Fibroblast of villous mesenchyme (primary cell): ENCODE measurements at regions not wholly inside any gene's neighbourhood (a gene's known extent, or its start where the extent isn't known, plus 50 kb on each side); places are given as distances from the start of the nearest gene placed in this dataset.

Experiments used
- DNase-seq: peaks from one replicate; pipeline ENCODE4 v3.0.0-alpha.2; 2010; ENCODE audit warnings: low read depth
- H3K4me3 ChIP-seq: 2 replicates; pipeline ENCODE4 v1.5.1; 2011; ENCODE audit warnings: low read depth, mild to moderate bottlenecking, low read length
- TF ChIP-seq, protein P1 (sequence below): IDR thresholded peaks from 2 replicates; pipeline ENCODE4 v1.5.1; 2012; ENCODE audit warnings: low read depth, mild to moderate bottlenecking, low read length; ENCODE audit not compliant: insufficient read depth

DNA sequence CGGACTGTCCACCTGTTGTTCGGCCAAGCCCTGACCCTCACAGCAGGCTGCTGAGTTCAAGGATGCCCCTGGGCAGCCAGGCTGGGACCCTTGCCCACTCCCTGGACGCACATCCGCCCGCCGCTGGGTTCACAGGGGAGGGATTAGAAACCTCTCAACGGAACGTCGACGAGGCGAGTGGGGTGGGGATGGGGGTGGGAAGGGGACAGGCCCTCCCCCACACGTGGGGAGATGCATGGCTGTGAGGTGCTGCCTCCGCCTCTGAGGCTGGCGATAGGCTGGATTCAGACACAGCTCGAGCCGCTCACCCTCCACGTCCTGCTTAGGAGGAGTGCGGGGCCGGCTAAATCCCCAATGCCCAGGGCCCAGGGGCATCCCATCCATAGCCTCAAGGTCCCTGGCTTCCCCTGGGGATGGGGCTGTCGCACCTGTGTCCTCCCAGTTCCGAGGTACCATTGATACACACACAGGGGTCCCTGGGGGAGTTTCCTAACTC, 90.6 kb upstream of the BHLHE23 start:
- TF ChIP-seq, protein P1, sequence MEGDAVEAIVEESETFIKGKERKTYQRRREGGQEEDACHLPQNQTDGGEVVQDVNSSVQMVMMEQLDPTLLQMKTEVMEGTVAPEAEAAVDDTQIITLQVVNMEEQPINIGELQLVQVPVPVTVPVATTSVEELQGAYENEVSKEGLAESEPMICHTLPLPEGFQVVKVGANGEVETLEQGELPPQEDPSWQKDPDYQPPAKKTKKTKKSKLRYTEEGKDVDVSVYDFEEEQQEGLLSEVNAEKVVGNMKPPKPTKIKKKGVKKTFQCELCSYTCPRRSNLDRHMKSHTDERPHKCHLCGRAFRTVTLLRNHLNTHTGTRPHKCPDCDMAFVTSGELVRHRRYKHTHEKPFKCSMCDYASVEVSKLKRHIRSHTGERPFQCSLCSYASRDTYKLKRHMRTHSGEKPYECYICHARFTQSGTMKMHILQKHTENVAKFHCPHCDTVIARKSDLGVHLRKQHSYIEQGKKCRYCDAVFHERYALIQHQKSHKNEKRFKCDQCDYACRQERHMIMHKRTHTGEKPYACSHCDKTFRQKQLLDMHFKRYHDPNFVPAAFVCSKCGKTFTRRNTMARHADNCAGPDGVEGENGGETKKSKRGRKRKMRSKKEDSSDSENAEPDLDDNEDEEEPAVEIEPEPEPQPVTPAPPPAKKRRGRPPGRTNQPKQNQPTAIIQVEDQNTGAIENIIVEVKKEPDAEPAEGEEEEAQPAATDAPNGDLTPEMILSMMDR, result no peak
- DNase-seq, result no peak

DNA sequence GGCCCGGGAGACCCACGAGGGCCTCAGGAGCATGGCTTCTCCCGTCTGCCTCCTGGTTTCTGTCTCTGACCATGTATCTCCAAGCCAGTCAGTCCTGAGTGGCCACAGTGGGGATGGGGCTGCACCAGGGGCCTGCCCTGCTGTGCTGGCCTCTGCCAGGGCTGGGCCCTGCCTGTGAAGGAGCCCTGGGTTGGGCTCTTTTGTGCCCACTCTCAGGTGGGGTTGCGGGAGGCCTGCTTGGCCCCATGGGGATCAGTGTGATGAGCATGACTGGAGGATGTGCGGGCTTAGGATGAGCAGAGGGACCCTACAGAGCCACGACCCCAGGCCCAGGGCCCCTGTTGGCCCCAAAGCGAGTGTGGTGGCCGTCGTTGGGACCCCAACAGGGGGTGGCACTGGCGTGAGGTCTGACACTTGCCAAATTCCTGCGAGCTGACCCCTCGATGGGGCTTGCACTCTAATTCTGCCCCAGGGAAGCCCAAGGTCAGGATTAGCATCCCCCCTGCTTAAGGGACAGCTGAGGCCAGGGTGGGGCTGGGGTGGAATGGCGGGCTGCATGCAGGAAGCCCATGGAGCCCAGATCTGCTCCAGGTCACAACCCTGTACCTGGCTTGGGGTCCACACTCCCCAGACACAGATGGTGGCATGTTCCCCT, 90.0 kb upstream of the BHLHE23 start:
- H3K4me3 ChIP-seq, result no peak overlapping the region
- no peak for DNase-seq
- TF ChIP-seq, protein P1, result no peak

More for the DNA sequence above, 90.6 kb upstream of the BHLHE23 start:
- H3K4me3 ChIP-seq, result no peak overlapping the region

DNA sequence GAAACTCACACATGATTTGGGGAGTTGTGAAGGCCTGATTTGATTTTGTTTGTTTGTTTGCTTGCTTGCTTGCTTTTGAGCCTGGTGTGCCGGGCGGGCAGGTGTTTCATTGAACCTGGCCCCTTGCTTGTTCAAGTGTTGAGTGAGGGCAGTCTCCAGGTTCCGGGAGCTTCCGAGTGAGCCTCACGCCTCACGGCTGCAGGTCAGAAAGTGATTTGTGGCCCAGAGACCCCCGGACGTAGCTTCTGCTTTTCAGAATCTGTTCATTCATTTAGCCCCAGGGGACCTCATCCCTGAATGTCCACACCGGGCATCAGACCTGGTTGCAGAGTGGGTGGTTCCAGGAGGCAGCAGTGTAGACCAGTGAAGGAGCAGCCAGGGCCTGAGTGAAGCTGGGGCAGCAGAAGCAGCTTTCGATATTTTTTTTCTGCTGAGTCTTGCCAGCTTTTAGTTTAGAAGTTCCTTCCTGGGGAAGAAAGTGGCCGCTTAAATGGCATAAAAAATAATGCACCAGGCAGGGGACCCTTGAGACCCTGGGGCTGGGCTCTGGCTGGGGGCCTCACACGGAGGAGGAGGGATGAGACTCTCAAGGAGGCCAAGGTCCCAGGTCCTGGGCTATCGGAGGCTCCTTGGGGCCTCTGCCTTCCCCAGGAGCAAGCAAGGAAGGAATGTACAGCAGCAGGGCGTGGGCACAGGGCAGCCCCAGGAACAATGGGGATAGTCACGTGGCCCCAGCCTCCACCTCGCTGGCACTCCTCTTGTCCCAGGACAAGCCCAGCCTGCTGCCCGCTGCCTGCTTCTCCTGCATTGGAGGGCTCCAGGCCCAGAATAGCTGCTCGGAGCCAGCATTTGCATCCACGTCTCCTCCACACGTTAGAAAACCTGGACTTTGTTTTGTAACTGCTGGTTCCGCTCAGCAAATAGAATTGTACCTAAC, 89.2 kb upstream of the BHLHE23 start:
- DNase-seq, result no peak
- H3K4me3 ChIP-seq, result no peak overlapping the region
- TF ChIP-seq, protein P1, result no peak

DNA sequence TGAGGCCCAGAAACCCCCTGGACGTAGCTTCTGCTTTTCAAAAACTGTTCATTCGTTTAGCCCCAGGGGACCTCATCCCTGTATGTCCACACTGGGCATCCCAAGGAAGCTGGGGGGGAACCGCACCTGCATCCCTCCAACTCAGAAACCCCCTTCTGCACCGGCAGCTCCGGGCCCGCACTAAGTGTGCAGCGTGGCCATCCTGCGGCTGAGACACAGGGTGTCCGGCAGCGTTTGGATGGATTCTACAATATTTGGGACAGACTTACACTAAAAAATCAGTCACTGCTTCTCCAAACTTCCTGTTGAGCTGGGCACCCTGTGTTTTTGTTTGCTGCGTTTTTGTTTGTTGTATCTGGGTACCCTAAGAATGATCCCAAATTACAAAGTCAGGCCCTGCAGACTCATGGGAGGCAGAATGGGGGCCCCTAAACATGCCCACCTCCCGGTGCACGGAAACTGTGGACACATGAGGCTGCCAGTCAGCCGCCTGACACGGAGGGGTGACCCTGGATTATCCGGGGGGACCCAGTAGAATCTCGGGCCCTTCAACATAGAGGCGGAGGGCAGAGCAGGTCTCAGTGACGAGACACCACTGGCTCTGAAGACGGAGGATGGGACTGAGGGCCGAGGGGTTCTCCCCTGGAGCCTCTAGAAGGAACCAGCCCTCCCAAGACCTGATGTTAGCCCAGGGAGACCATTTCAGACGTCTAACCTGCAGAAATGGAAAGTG, 88.2 kb upstream of the BHLHE23 start:
- DNase-seq, result no peak
- TF ChIP-seq, protein P1, result no peak
- no peak overlapping the region for H3K4me3 ChIP-seq

DNA sequence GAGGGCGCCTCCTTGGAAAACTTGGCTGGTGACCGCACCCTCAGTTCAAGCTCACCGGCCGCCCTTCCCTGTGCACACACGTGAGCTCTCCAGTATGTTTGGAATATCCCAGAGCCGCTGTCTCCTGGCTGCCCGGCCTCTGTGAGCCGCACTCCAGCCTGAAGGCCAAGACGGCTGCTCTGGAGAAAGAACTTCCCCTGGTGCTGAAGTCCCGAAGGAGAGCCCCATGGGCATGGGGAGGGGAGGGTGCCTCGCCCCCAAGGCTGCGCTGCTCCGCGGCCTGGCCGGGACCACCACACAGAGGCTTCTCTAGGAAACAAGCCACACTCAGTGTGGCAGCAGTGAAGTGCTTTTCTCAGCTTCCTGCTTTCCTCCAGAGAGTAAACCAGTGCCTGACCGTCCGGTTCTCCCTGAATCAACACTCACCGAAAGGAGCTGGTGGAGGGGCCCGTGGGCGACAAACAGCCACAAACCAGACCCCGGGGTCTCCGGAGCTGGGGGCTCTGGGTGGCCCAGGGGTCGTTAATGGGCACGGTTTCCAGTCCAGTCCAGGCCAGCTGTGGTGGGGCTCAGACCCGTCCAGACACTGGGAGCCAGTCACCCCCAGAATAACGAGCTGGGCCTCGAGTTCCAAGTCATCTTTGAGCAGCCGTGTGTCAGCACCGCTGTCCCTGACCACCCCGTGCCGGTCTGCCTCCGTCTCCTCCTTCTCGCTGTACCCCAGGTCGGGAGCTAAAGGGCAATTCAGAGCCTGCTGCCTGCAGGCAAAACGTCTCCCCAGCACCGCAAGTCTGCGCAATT, 87.4 kb upstream of the BHLHE23 start:
- DNase-seq, result no peak
- no peak overlapping the region for H3K4me3 ChIP-seq
- TF ChIP-seq, protein P1, result no peak
